AG04450 (cell line): ENCODE measurements at regions not wholly inside any gene's neighbourhood (a gene's known extent, or its start where the extent isn't known, plus 50 kb on each side); places are given as distances from the start of the nearest gene placed in this dataset.
"Not testable (repeated sequence)": the region's sequence is repeated elsewhere in the genome, so short reads cannot be mapped to it uniquely, and the experiment has no call there.

ENCODE experiments used
- CTCF ChIA-PET: fragments of 300-600, 350-600 bp; formaldehyde crosslinking; extraction: SDS; loops from one replicate; lab custom pipeline; 2022; ENCODE audit warnings: antibody characterized with exemption, inconsistent platforms; lab: Charles Lee
- POLR2A ChIA-PET: fragments of 350-600 bp; formaldehyde crosslinking; extraction: SDS; loops from one replicate; lab custom pipeline; 2021; ENCODE audit warnings: antibody characterized with exemption, inconsistent platforms; lab: Yijun Ruan, JAX
- DNase-seq: peaks from one replicate; pipeline ENCODE4 v3.0.0-alpha.2; 2011; ENCODE audit warnings: low read depth, low spot score
- H3K27ac ChIP-seq: one replicate; pipeline ENCODE4 v1.5.1; 2012; ENCODE audit warnings: low read depth, low read length, control low read depth
- H3K27me3 ChIP-seq: one replicate; pipeline ENCODE4 v1.6.0; 2012; ENCODE audit warnings: low read length; ENCODE audit not compliant: control insufficient read depth, insufficient read depth
- H3K4me3 ChIP-seq: 2 replicates; pipeline ENCODE4 v1.5.1; 2011; ENCODE audit warnings: mild to moderate bottlenecking, low read depth, low read length, control low read depth
- H3K9me3 ChIP-seq: 2 replicates; pipeline ENCODE4 v1.5.1; 2012; ENCODE audit warnings: low read length; ENCODE audit not compliant: control insufficient read depth, insufficient read depth
- TF ChIP-seq, protein P1 (sequence below): IDR thresholded peaks from 2 replicates; pipeline ENCODE4 v1.5.1; 2011; ENCODE audit warnings: low read depth, low read length, control low read depth, inconsistent platforms

DNA sequence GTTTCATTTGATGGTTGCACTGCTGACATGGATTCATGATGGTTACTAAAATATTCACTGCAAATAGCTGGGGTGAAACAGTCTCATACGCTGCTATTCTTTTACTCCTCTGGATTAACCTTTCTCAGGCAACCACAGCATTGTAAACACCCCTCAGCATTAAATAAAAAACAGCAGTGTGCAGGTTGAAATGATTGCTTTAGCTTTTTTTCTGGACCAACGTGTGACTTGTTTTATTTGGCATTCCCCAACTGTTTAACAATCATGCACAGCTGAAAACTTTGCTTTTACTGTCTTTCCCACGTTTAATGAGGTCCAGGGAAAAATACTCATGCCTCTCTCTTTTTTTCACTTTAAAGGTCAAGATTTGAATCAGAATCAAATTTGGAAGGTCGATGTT lies 490.8 kb downstream of the RAPGEF2 start:
- CTCF ChIA-PET, result no interaction called here
- no peak for DNase-seq
- Histone ChIP-seq H3K27ac (no peak overlapping the region), H3K4me3 (no peak overlapping the region), H3K9me3 (no peaks in the 10 kb centered on the region), H3K27me3 (no peaks in the 10 kb centered on the region)
- TF ChIP-seq, protein P1, sequence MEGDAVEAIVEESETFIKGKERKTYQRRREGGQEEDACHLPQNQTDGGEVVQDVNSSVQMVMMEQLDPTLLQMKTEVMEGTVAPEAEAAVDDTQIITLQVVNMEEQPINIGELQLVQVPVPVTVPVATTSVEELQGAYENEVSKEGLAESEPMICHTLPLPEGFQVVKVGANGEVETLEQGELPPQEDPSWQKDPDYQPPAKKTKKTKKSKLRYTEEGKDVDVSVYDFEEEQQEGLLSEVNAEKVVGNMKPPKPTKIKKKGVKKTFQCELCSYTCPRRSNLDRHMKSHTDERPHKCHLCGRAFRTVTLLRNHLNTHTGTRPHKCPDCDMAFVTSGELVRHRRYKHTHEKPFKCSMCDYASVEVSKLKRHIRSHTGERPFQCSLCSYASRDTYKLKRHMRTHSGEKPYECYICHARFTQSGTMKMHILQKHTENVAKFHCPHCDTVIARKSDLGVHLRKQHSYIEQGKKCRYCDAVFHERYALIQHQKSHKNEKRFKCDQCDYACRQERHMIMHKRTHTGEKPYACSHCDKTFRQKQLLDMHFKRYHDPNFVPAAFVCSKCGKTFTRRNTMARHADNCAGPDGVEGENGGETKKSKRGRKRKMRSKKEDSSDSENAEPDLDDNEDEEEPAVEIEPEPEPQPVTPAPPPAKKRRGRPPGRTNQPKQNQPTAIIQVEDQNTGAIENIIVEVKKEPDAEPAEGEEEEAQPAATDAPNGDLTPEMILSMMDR, result no peak
- POLR2A ChIA-PET, result no interaction called here

DNA sequence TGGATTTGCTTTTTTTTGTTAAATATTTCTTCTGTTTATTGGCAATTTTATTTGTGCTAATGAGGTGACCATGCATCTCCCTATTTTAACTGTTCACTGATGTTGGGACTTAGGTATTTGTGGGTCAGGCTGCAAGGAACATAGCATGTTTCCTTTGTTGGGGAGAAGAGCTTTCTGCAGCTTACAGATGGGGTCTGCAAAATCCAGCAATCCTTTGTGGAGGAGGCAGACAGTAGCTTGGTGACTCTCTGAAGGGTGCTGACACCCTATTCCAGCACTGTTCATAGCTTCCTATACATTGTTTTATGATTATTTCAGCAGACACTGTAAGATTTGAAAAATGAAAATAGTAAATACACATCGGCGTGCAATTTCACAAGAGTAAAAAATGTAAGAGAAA lies 491.7 kb downstream of the RAPGEF2 start:
- no peak for DNase-seq
- POLR2A ChIA-PET, result no interaction called here
- H3K9me3 ChIP-seq, result no peaks in the 10 kb centered on the region
- TF ChIP-seq, protein P1, result no peak
- no peak overlapping the region for H3K27ac ChIP-seq
- H3K4me3 ChIP-seq, result no peak overlapping the region
- CTCF ChIA-PET, result no interaction called here
- no peaks in the 10 kb centered on the region for H3K27me3 ChIP-seq

DNA sequence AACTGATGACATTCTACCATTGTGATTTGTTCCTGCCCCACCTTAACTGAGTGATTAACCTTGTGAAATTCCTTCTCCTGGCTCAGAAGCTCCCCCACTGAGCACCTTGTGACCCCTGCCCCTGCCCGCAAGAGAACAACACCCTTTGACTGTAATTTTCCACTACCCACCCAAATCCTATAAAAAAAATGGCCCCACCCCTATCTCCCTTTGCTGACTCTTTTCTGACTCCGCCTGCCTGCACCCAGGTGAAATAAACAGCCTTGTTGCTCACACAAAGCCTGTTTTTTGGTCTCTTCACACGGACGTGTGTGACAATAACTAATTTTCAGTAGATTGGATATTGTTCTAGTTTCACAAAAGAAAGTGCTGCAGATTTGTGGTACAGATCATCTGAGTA lies 492.2 kb downstream of the RAPGEF2 start:
- H3K27ac ChIP-seq, H3K9me3 ChIP-seq, CTCF ChIA-PET, H3K27me3 ChIP-seq, DNase-seq, POLR2A ChIA-PET, H3K4me3 ChIP-seq: not testable (repeated sequence)

DNA sequence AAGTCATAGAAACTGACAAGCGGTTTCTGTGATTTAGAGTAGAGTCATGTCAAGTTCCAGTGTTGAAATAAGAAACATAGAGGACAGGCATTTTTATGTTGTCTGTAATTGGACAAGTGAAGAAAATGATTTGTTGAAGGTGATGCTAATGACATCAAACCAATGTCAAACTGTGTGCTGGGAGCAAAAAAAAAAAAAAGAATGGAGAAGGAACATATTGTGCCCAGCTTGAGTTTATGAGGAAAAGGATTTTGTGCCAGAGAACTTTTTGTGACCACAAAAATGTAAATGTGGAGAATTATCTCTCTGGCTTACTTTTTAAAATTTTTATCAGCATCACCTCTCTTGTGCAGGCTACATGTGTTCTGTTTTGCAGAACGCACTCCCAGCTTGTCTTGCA lies 495.7 kb downstream of the RAPGEF2 start:
- ChIA-PET POLR2A (no interaction called here), CTCF (interaction anchor here (0.6 kb wide), 1 partner anchor 711 kb away, joined by 4 read pairs; no protein-coding TSS in a partner anchor)
- no peaks in the 10 kb centered on the region for H3K9me3 ChIP-seq
- H3K27ac ChIP-seq, result no peak overlapping the region
- no peak overlapping the region for H3K4me3 ChIP-seq
- TF ChIP-seq, protein P1, result no peak
- no peak for DNase-seq
- no peaks in the 10 kb centered on the region for H3K27me3 ChIP-seq

DNA sequence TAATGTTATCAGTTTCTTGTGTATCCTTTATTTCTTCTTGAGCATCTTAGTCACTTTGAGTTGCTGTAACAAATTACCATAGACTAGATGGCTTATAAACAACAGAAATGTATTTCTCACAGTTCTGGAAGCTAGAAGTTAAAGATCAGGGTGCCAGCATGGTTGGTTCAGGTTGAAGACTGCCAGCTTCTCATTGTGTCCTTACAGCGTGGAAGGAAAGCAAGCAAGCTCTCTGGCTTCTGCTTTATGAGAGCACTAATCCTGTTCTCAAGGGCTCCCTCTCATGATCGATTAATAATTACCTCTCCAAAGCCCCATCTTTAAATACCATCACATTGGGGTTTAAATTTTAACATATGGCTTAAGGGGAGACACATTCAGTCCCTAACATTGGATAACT lies 497.2 kb downstream of the RAPGEF2 start:
- Histone ChIP-seq H3K4me3 (no peak overlapping the region), H3K27me3 (no peaks in the 10 kb centered on the region), H3K27ac (no peak overlapping the region), H3K9me3 (no peaks in the 10 kb centered on the region)
- DNase-seq, result no peak
- CTCF ChIA-PET, result no interaction called here
- POLR2A ChIA-PET, result no interaction called here
- TF ChIP-seq, protein P1, result no peak

DNA sequence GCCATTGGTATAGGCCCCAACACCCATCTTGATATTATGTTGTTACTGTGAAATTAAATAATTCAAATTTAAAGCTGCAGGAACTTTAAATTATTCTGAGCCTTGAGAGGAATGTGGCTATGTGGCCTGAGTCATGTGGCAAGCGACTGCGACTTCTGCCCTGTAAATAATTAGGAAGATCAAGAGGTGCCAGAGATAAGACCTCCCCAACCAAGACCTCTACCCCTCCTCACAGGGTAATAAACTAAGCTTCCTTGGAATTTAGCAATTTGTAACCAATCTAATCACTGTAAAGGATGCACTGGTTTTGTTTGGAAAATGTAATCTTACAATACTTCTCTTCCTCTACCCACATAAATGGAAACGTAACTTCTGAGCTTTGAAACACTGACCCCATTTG lies 501.9 kb downstream of the RAPGEF2 start:
- TF ChIP-seq, protein P1, result no peak
- Histone ChIP-seq H3K9me3 (no peaks in the 10 kb centered on the region; the same call in 1 of the 2 replicates), H3K27ac (no peak overlapping the region), H3K4me3 (no peak overlapping the region), H3K27me3 (no peaks in the 10 kb centered on the region)
- CTCF ChIA-PET, result no interaction called here
- POLR2A ChIA-PET, result no interaction called here
- no peak for DNase-seq
